ENCODE measurements at regions not wholly inside any gene's neighbourhood (a gene's known extent, or its start where the extent isn't known, plus 50 kb on each side); places are given as distances from the start of the nearest gene placed in this dataset.

- H3K9me2 ChIP-seq (ENCODE audit: insufficient read depth), result no peaks in the 10 kb centered on the region
- H3K9me3 ChIP-seq (ENCODE audit: control insufficient read depth in 1 of 2, insufficient read depth in 1 of 2, low read depth in 1 of 2, low read length in 2 of 2), result no peaks in the 10 kb centered on the region
- no peak overlapping the region for H3K27ac ChIP-seq (ENCODE audit: low read depth, low read length)
- H3K4me3 ChIP-seq (replicated peaks in 1 of 2; ENCODE audit: low read depth in 1 of 2, low read length in 2 of 2), result no peak overlapping the region
- peaks cover 0 to 6% of the 10 kb centered on the region in 2 experiments; a peak in 1 of 4 replicates for H3K4me1 ChIP-seq (ENCODE audit: control insufficient read depth in 1 of 2, insufficient read depth in 2 of 2, low read length in 2 of 2)
- H3K36me3 ChIP-seq (ENCODE audit: control insufficient read depth in 1 of 2, insufficient read depth in 2 of 2, low read length in 2 of 2), result no peaks in the 10 kb centered on the region
- BruUV-seq (replicated peaks), result no TSS peak
- CTCF ChIA-PET, result interaction anchor here (1.3 kb wide), 1 partner anchor 12 kb away, joined by 3 read pairs; no protein-coding TSS in a partner anchor
- RAD21 ChIA-PET (ENCODE audit: low non-redundant PET in 1 of 2, low total read pairs in 2 of 2, uncharacterized antibody in 2 of 2, unreplicated experiment in 2 of 2), result no interaction called here
- no peak for TF ChIP-seq CEBPB (IDR thresholded peaks at IDR 0.05; ENCODE audit: low read depth)
- no peak for TF ChIP-seq TCF7L2 (IDR thresholded peaks at IDR 0.05; ENCODE audit: borderline replicate concordance, extremely low read depth, insufficient read depth, insufficient read length)
- no peak for TF ChIP-seq EZH2 (IDR thresholded peaks at IDR 0.05)
- POLR2A ChIA-PET, result no interaction called here
- no peaks in the 10 kb centered on the region for H3K27me3 ChIP-seq (ENCODE audit: insufficient read depth, low read length)
- no peaks in the 10 kb centered on the region for H4K20me1 ChIP-seq (ENCODE audit: insufficient read depth)
- intact Hi-C loops (cut with micrococcal nuclease), result no loop called here
- ATAC-seq (no peak), DNase-seq (ENCODE audit: low read depth, low spot score) (no peak)
- H3K4me2 ChIP-seq (ENCODE audit: low read length), result no peak overlapping the region
- H3K79me2 ChIP-seq (ENCODE audit: insufficient read depth, low read length), result no peaks in the 10 kb centered on the region
- H2AFZ ChIP-seq (ENCODE audit: low read depth, low read length, poor library complexity, severe bottlenecking), result no peak overlapping the region
- no peak overlapping the region for H3K9ac ChIP-seq (ENCODE audit: low read length)
These were observed 598.8 kb downstream of the RNF144B start for GRCh38 chr6:18985996-18986395.

DNA sequence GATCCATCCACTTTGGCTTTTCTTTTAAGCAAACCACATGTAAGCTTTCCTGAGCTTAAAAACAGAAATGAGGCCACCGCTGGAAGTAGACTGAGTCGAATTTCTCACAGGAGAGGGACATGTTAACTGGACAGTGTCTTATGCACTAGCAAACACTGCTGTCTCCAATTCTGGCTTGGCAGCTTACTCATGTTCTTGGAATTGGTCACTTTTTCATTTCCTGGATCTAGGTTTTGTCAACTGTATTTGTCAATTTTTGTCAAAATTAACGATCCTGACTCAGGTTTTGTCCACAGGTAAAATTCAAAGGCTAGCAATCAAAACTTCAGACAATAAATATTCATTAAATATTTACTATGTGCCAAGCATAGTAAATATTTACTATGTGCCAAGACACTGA lies 601.5 kb downstream of the RNF144B start:
- Histone ChIP-seq H3K4me3 (replicated peaks in 1 of 2; ENCODE audit: low read depth in 1 of 2, low read length in 2 of 2) (no peak overlapping the region), H3K4me1 (ENCODE audit: control insufficient read depth in 1 of 2, insufficient read depth in 2 of 2, low read length in 2 of 2) (peaks cover 0 to 6% of the 10 kb centered on the region in 2 experiments; a peak in 1 of 4 replicates), H4K20me1 (ENCODE audit: insufficient read depth) (no peaks in the 10 kb centered on the region), H3K9me3 (ENCODE audit: control insufficient read depth in 1 of 2, insufficient read depth in 1 of 2, low read depth in 1 of 2, low read length in 2 of 2) (no peaks in the 10 kb centered on the region), H3K27ac (ENCODE audit: low read depth, low read length) (no peak overlapping the region), H3K27me3 (ENCODE audit: insufficient read depth, low read length) (no peaks in the 10 kb centered on the region), H3K9ac (ENCODE audit: low read length) (no peak overlapping the region), H3K9me2 (ENCODE audit: insufficient read depth) (no peaks in the 10 kb centered on the region), H2AFZ (ENCODE audit: low read depth, low read length, poor library complexity, severe bottlenecking) (no peak overlapping the region), H3K36me3 (ENCODE audit: control insufficient read depth in 1 of 2, insufficient read depth in 2 of 2, low read length in 2 of 2) (no peaks in the 10 kb centered on the region), H3K4me2 (ENCODE audit: low read length) (no peak overlapping the region), H3K79me2 (ENCODE audit: insufficient read depth, low read length) (no peaks in the 10 kb centered on the region)
- no peak for TF ChIP-seq SP1 (IDR thresholded peaks at IDR 0.05; ENCODE audit: low read depth)
- TF ChIP-seq POLR2A (IDR thresholded peaks at IDR 0.05; ENCODE audit: borderline replicate concordance, extremely low read depth, insufficient read depth, insufficient read length), result no peak
- TF ChIP-seq POLR2AphosphoS5 (IDR thresholded peaks at IDR 0.05; ENCODE audit: low read depth, low read length), result no peak
- TF ChIP-seq, protein P1, sequence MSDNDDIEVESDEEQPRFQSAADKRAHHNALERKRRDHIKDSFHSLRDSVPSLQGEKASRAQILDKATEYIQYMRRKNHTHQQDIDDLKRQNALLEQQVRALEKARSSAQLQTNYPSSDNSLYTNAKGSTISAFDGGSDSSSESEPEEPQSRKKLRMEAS (IDR thresholded peaks at IDR 0.05), result no peak
- no peak for TF ChIP-seq ZNF274 (IDR thresholded peaks at IDR 0.05; ENCODE audit: low read depth, low read length)
- TF ChIP-seq SIN3A (IDR thresholded peaks at IDR 0.05; ENCODE audit: low read depth), result no peak
- no peak for TF ChIP-seq CEBPB (IDR thresholded peaks at IDR 0.05; ENCODE audit: low read depth)
- TF ChIP-seq CTCF (IDR thresholded peaks at IDR 0.05 in 2 of 3, conservative IDR thresholded peaks at IDR 0.05 in 1 of 3; ENCODE audit: borderline replicate concordance in 1 of 3, insufficient read depth in 1 of 3, low read depth in 2 of 3, low read length in 2 of 3), result no peak
- no peak for TF ChIP-seq FOSL1 (IDR thresholded peaks at IDR 0.05; ENCODE audit: low read depth)
- ChIA-PET POLR2A (no interaction called here), CTCF (no interaction called here), RAD21 (ENCODE audit: low non-redundant PET in 1 of 2, low total read pairs in 2 of 2, uncharacterized antibody in 2 of 2, unreplicated experiment in 2 of 2) (no interaction called here)
- intact Hi-C loops (cut with micrococcal nuclease), result no loop called here
- BruUV-seq (replicated peaks), result no TSS peak
- DNase-seq (ENCODE audit: low read depth, low spot score) (no peak), ATAC-seq (no peak)
